Tibial nerve (tissue), 3 donors: ENCODE measurements at regions not wholly inside any gene's neighbourhood (a gene's known extent, or its start where the extent isn't known, plus 50 kb on each side); places are given as distances from the start of the nearest gene placed in this dataset.

ENCODE experiments used
- CTCF ChIP-seq, 5 experiments: fragments of 200-600 bp in 3 of 5; fragments of 450-650 bp in 2 of 5; sonication (generic) in 3 of 5; IDR thresholded peaks; one replicate each; pipeline ENCODE4 v1.5.1; 2016 to 2019; ENCODE audit warnings: antibody characterized with exemption in 5 of 5, mild to moderate bottlenecking in 3 of 5, moderate library complexity in 2 of 5
- POLR2A ChIP-seq, 2 donors: fragments of 450-650 bp; IDR thresholded peaks; one replicate each; pipeline ENCODE4 v1.6.1; 2017; ENCODE audit warnings: antibody characterized with exemption in 2 of 2, mild to moderate bottlenecking in 2 of 2, moderate library complexity in 2 of 2

- TF ChIP-seq CTCF (IDR thresholded peaks at IDR 0.05): no peak
- no peak for TF ChIP-seq POLR2A (IDR thresholded peaks at IDR 0.05)
These were observed 72.4 kb upstream of the YWHAQ start for GRCh38 chr2:9703085-9703678.
